Activated CD8-positive, alpha-beta memory T cell treated with anti-CD3 and anti-CD28 coated beads, Interleukin-2, amount 10 ng/mL, durations not matched to agents 7 days and 5 days (primary cell): ENCODE measurements at regions not wholly inside any gene's neighbourhood (a gene's known extent, or its start where the extent isn't known, plus 50 kb on each side); places are given as distances from the start of the nearest gene placed in this dataset.

Experiments
- ATAC-seq: fragments of 150-1000 bp; cut with Tn5 transposase; one replicate; pipeline ENCODE4 v1.10.0; 2021; ENCODE audit warnings: moderate library complexity
- CTCF ChIA-PET: fragments of 350-600 bp; sonication (Branson Sonifier 250); formaldehyde crosslinking; loops from one replicate; lab custom pipeline; 2021; ENCODE audit warnings: antibody characterized with exemption; lab: Charles Lee
- DNase-seq: peaks from one replicate; pipeline ENCODE4 v3.0.0-alpha.2; 2020
- H3K27ac Mint-ChIP-seq: one replicate; pipeline ENCODE4 v1.8.0; 2021; ENCODE audit warnings: mild to moderate bottlenecking, mixed read lengths
- H3K27me3 Mint-ChIP-seq: one replicate; pipeline ENCODE4 v1.8.0; 2021; ENCODE audit warnings: mixed read lengths
- H3K36me3 Mint-ChIP-seq: one replicate; pipeline ENCODE4 v1.8.0; 2021; ENCODE audit warnings: mild to moderate bottlenecking, mixed read lengths
- H3K4me1 Mint-ChIP-seq: one replicate; pipeline ENCODE4 v1.8.0; 2021; ENCODE audit warnings: mixed read lengths
- H3K4me3 Mint-ChIP-seq: one replicate; pipeline ENCODE4 v1.8.0; 2021; ENCODE audit warnings: mild to moderate bottlenecking, moderate library complexity, mixed read lengths
- H3K9me3 Mint-ChIP-seq: one replicate; pipeline ENCODE4 v1.8.0; 2022; ENCODE audit warnings: low read depth, mixed read lengths

DNA sequence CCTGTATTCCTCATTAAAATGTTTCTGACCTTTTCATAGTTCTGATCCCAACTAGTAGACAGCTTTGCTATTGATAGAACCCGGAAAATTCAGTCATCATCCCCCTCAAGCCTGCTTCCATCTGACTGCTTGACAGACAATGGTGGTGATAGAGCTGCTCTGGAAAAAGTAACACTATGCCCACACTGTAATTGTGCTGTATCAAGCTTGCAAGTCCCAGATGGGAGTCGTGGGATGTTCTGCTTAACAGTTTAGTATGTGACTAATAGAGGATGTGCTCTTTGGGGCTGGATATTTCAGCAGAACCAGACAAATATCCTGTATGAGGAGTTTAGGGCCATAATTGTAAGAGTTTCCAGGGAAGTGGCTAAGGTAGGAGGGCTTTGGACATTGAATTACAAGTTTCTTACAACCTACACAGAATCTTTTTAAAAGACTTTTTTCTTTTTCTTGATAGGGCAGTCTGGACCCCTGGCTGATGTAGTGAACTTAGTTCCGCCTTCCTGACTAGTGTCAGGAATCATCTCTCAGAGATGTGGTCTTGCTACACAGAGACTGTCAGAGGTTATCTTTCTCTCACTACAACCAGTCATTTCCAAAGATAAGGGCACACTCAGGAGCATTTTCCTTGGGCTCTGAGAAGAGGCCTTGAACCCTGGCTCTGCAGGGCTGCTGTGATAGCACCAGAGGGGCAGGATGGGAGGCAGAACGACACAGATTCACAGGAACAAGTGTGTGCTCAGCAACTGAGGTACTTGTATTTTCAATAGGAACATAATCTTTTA lies 158.0 kb upstream of the RBMS1 start:
- DNase-seq (no peak), ATAC-seq (peak; percentile 18)
- Mint-ChIP-seq H3K4me1 (peaks cover 17% of the 10 kb centered on the region), H3K27me3 (peaks cover 6% of the 10 kb centered on the region), H3K9me3 (no peaks in the 10 kb centered on the region), H3K4me3 (no peak overlapping the region), H3K36me3 (no peaks in the 10 kb centered on the region), H3K27ac (no peak overlapping the region)
- CTCF ChIA-PET = no interaction called here

DNA sequence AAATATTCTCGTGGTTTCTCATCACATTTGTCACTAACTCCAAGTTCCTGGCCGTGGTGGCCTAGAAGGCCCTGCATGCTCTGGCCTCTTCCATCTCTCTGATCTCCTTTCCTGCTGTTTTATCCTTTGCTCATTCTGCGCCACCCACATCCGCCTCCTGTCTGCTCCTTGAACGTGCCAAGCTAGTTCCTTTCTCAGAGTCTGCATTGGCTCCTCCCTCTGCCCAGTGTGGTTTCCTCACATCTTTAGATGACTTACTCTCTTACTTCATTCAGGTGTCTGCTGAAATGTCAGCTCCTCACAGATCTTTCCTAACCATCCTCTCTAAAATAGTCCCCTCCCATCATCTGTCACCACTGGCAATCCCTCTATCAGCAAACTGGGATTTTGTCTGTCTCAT lies 158.6 kb upstream of the RBMS1 start:
- ATAC-seq (peak; percentile 97), DNase-seq (peak; percentile 86)
- Mint-ChIP-seq H3K4me3 (no peak overlapping the region), H3K27me3 (peaks cover 8% of the 10 kb centered on the region), H3K27ac (peak overlapping the region; percentile 13), H3K36me3 (no peaks in the 10 kb centered on the region), H3K9me3 (no peaks in the 10 kb centered on the region), H3K4me1 (peaks cover 17% of the 10 kb centered on the region)
- CTCF ChIA-PET = no interaction called here

DNA sequence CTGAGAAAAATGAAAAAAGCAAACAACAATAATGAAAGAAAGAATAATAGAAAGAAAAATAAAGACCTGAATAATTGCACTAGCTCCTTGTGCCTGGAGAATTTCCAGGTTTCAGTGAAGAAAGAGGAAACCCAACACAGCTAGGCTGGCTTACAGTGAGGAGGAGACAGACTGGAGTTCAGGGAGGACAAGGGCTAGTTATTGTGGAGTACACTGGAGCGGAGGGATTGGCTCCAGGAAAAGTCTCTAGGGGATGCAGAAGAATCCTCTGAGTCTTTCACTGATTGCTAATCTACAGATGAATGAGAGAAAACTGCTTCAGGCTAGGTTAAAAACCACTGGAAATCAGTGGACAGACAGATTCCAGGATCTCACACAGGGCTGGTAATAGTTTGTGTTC lies 163.6 kb upstream of the RBMS1 start:
- Mint-ChIP-seq H3K9me3 (no peaks in the 10 kb centered on the region), H3K27ac (no peak overlapping the region), H3K36me3 (peaks cover 3% of the 10 kb centered on the region), H3K4me1 (peaks cover 9% of the 10 kb centered on the region), H3K27me3 (peaks cover 31% of the 10 kb centered on the region), H3K4me3 (no peak overlapping the region)
- DNase-seq (no peak), ATAC-seq (no peak)
- CTCF ChIA-PET = no interaction called here

DNA sequence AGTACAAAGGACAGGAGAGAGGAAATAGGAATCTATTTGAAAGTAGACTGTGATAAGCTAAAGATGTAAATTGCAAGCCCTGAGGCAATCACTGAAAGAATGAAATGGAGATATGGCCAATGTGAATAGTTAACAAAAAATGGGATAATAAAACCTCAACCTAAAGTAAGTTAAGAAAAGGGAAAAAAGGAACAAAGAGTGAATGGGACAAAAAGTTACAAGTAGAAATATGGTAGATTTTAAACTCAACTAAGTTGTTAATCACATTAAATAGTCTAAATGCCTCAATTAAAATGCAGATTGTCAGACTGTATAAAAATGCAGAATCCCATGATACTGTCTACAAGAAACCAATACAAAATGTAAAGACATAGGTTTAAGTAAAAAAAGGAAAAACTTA lies 165.2 kb upstream of the RBMS1 start:
- H3K27ac Mint-ChIP-seq = no peak overlapping the region
- no peak overlapping the region for H3K4me3 Mint-ChIP-seq
- DNase-seq = no peak
- H3K9me3 Mint-ChIP-seq = no peaks in the 10 kb centered on the region
- peaks cover 3% of the 10 kb centered on the region for H3K36me3 Mint-ChIP-seq
- no peak for ATAC-seq
- peaks cover 31% of the 10 kb centered on the region for H3K27me3 Mint-ChIP-seq
- H3K4me1 Mint-ChIP-seq = no peaks in the 10 kb centered on the region
- CTCF ChIA-PET = no interaction called here

DNA sequence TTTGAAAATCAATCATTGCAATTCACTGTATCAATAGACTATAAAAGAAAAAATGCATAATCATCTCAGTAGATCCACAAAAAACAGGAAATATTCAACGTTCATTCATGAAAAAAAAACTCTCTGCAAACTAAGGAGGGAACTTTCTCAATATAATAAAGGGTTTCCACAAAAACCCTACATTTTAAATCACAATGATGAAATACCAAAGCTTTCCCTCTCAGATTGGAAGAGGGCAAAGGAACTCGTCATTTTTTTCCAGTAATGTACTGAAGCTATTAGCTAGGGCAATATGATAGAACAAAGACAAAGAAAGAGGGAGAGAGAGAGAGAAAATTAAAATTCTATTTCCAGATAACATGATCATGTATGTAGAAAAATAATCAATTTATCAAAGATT lies 167.1 kb upstream of the RBMS1 start:
- ATAC-seq = no peak
- CTCF ChIA-PET = no interaction called here
- DNase-seq = no peak
- Mint-ChIP-seq H3K9me3 (no peaks in the 10 kb centered on the region), H3K4me3 (no peak overlapping the region), H3K27me3 (peaks cover 34% of the 10 kb centered on the region), H3K36me3 (peaks cover 3% of the 10 kb centered on the region), H3K4me1 (peaks cover 3% of the 10 kb centered on the region), H3K27ac (no peak overlapping the region)

DNA sequence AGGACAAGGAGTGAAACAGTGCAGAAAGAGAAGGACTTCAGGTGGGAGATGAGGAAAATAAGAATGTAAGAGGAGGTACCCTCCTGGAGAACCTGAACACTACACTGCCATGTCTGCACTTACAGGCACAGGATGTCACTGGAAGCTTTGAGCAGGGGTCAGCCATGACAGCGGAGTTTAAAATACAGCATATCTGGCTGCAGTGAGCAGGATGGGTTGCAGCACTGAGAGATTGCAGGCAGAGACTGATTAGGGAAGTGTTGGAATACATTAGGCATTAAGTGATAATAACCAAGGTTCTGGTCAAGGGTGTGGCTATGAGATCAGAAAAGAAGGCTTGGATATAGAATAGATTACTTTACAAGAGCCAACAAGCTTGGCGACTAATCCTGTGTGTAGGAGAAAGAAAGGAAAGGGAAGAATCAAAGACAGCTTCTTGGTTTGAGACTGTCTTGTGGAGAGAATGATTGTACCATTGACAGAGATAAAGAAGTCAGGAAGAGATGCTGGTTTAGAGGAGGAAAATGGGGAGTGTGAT lies 171.1 kb upstream of the RBMS1 start:
- Mint-ChIP-seq H3K27me3 (peaks cover 6% of the 10 kb centered on the region), H3K4me1 (peaks cover 20% of the 10 kb centered on the region), H3K4me3 (no peak overlapping the region), H3K27ac (no peak overlapping the region), H3K36me3 (no peaks in the 10 kb centered on the region), H3K9me3 (no peaks in the 10 kb centered on the region)
- DNase-seq (no peak), ATAC-seq (no peak)
- CTCF ChIA-PET = interaction anchor here (1.3 kb wide), 1 partner anchor 10 kb away, joined by 3 read pairs; no protein-coding TSS in a partner anchor

DNA sequence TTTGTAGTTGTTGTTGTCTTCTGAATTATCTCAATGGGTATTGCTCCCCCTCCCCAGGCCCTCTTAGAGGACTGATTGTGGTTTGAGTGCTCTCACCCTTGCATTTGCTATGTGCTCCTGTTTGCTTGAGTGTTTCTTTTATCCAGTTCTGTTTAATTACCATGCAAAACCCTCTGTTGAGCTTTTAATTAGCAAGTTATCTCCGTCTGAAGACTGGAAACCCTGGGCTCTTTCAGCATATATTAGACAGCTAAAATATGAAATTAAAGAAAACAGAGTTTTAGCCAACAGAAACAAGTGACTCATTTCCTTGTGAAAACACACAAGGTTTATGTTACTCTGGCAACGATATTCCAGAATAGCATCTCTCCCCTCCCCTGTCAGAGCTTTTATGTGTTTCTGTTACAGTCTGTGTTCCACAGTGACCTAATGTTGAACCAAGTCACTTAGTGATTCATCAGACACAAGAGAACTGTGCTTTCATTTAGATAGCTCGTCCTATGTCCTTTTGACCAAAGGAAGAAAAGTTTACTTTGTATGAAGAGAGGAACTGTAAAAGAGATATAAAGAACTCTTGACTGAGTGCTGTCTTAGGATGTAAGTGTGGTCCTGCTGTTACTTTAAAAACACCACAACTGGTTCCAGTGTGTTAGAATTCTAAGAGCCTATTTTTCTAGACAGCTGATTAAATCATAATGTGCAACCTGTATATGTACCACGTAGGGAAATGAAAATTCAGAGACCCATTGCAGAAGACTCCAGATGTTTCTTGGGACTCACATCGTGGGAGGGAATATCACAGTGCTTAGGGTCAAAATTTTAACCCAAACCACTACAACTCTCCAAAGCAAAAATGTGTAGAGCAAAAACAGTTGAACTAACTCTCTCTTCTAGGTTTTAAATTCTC lies 172.8 kb upstream of the RBMS1 start:
- Mint-ChIP-seq H3K27me3 (peaks cover 3% of the 10 kb centered on the region), H3K9me3 (no peaks in the 10 kb centered on the region), H3K27ac (peak overlapping the region; percentile 38), H3K36me3 (no peaks in the 10 kb centered on the region), H3K4me1 (peaks cover 20% of the 10 kb centered on the region), H3K4me3 (peak overlapping the region; percentile 18)
- CTCF ChIA-PET = interaction anchor here (1.3 kb wide), 1 partner anchor 16 kb away, joined by 3 read pairs; no protein-coding TSS in a partner anchor
- ATAC-seq (peak; percentile 88), DNase-seq (no peak)

DNA sequence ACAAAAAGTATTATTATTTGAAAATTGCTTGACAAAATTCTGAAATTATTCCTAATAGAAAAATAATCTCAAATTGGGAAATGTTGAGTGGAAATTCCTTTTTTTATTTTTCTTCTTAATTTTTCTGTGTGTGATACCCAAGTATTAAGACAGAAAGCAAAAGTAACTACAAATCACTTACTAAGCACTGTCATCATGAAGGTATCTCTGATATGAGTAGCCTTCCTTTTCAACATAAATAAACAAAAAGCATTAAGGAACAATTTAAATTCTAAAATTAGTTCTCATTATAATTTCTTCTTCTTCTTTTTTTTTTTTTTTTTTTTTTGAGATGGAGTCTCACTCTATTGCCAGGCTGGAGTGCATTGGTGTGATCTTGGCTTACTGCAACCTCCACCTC lies 174.2 kb upstream of the RBMS1 start:
- H3K27me3 Mint-ChIP-seq = peaks cover 3% of the 10 kb centered on the region
- no peak overlapping the region for H3K27ac Mint-ChIP-seq
- H3K36me3 Mint-ChIP-seq = no peaks in the 10 kb centered on the region
- CTCF ChIA-PET = no interaction called here
- no peak for ATAC-seq
- H3K9me3 Mint-ChIP-seq = no peaks in the 10 kb centered on the region
- H3K4me1 Mint-ChIP-seq = peaks cover 20% of the 10 kb centered on the region
- no peak for DNase-seq
- H3K4me3 Mint-ChIP-seq = no peak overlapping the region

DNA sequence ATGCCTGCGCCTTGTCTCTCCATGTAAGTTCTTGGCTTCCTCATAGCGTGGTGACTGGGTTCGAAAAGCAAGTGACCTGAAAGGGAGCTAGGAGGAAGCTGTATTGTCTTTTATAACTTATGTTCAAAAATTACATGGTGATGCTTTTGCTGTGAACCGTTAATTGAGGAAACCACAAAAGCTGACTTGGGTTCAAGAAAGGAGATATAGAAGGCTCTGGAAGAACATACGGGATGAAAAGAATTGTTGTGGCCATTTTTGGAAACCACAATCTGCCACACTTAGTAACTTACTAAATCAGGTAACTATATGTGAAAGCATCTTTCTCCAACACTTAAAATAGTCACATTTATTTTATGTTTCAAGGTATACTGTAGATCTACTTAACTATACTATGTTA lies 177.0 kb upstream of the RBMS1 start:
- ATAC-seq (no peak), DNase-seq (no peak)
- peaks cover 18% of the 10 kb centered on the region for H3K4me1 Mint-ChIP-seq

DNA sequence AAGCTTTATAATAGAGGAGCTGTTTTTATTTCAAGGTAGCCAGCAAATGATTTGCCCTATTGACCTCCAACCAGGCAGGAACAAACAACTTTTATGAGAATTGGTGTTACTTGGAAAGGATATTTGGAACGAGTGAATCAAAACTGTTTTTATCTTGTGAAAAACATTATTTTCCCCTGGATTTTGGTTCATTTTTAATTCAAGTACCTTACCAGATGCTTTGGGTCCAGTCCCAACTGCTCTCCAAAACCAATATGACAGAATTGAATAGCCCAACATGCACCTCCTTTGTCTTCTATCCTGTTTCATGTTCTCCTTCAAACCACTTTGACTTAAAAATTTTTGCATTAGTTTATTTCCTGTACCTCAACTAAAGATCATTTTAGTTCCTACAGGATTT lies 178.6 kb upstream of the RBMS1 start:
- DNase-seq (no peak), ATAC-seq (no peak)
- Mint-ChIP-seq H3K36me3 (peaks cover 2% of the 10 kb centered on the region), H3K27ac (no peak overlapping the region), H3K9me3 (no peaks in the 10 kb centered on the region), H3K4me3 (no peak overlapping the region), H3K27me3 (peaks cover 6% of the 10 kb centered on the region), H3K4me1 (peaks cover 3% of the 10 kb centered on the region)
- CTCF ChIA-PET = no interaction called here

More for the DNA sequence above, 177.0 kb upstream of the RBMS1 start:
- no peaks in the 10 kb centered on the region for H3K9me3 Mint-ChIP-seq
- no peak overlapping the region for H3K4me3 Mint-ChIP-seq
- no peak overlapping the region for H3K27ac Mint-ChIP-seq
- H3K36me3 Mint-ChIP-seq = no peaks in the 10 kb centered on the region
- peaks cover 6% of the 10 kb centered on the region for H3K27me3 Mint-ChIP-seq
- CTCF ChIA-PET = no interaction called here

DNA sequence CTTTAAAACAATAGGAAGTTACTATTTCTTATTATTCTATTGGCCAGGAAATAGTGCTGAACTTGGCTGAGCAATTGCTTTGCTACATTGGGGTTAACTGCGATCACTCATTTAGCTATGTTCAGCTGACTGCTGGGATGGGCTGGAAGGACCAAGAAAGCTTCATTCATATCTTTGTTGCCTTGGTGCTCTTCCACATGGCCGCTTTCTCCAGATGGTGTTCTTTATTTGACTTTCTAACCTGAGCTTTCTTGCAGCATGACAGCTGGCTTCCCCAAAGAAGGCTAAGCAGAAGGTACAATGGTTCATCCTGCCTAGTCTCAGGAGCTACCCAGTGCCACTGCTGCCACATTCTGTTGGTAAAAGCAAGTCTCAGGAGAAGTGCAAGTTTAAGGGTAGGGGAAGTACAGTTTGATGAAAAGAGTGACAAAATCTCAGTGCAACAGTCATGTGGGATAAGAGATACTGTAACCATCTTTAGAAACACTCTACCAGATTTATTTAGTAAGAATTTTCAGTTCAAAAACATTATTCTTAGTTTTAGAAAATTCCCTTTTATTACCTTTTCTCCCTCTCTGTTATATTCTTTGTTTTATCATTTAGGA lies 180.6 kb upstream of the RBMS1 start:
- H3K4me3 Mint-ChIP-seq = no peak overlapping the region
- H3K27me3 Mint-ChIP-seq = peaks cover 9% of the 10 kb centered on the region

DNA sequence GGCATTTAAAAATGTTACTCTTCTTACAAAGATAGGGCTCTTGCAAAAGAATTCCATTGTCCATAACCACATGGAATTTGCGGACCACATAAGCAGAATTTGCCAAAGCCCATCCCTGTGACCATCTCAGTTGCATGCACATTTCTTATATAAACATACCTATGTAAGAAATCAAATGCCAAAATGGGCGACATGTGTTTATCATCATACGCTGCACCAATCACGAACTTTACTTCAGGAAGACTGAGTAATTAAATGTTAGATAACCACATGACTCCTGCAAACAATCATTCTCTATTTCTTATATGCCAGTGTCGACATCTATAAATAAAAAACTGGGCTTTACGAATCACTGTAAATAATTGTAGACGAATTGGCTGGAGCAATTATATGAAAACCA lies 186.1 kb upstream of the RBMS1 start:
- Mint-ChIP-seq H3K36me3 (peaks cover 2% of the 10 kb centered on the region), H3K4me1 (no peaks in the 10 kb centered on the region), H3K27me3 (peaks cover 3% of the 10 kb centered on the region), H3K9me3 (no peaks in the 10 kb centered on the region), H3K4me3 (no peak overlapping the region), H3K27ac (no peak overlapping the region)
- DNase-seq = no peak
- ATAC-seq = no peak
- CTCF ChIA-PET = no interaction called here

More for the DNA sequence above, 180.6 kb upstream of the RBMS1 start:
- Mint-ChIP-seq H3K36me3 (peaks cover 2% of the 10 kb centered on the region), H3K27ac (no peak overlapping the region), H3K4me1 (no peaks in the 10 kb centered on the region), H3K9me3 (no peaks in the 10 kb centered on the region)
- ATAC-seq (no peak), DNase-seq (no peak)
- CTCF ChIA-PET = interaction anchor here (1.1 to 1.2 kb wide), 2 partner anchors 10 to 311 kb away, joined by 3 read pairs; no protein-coding TSS in a partner anchor

DNA sequence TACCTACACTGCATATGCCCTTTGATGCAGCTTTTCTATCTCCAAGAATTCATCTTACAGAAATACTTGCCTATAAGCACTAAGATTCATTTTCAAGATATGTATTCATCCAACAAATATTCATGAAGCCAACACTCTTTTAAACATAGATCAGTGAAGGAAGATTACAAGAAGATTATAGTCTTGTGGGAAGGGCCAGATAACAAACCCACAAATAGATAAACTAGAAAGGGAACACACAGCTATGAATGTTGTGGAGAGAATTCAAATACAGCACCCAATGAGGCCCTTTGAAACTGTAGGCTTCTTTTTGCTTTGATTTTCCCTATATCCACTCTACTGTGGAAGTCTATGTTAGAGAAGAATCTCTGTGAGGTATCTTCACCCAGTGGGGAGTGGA lies 186.7 kb upstream of the RBMS1 start:
- Mint-ChIP-seq H3K4me3 (no peak overlapping the region), H3K4me1 (no peaks in the 10 kb centered on the region), H3K27ac (no peak overlapping the region), H3K36me3 (peaks cover 2% of the 10 kb centered on the region), H3K27me3 (peaks cover 5% of the 10 kb centered on the region), H3K9me3 (no peaks in the 10 kb centered on the region)
- ATAC-seq (no peak), DNase-seq (no peak)
- CTCF ChIA-PET = no interaction called here
